Muscle layer of colon (tissue), 2 donors: ENCODE measurements at regions not wholly inside any gene's neighbourhood (a gene's known extent, or its start where the extent isn't known, plus 50 kb on each side); places are given as distances from the start of the nearest gene placed in this dataset.

Source experiments
- H3K27ac ChIP-seq: one replicate; pipeline ENCODE4 v1.7.0; 2013; ENCODE audit warnings: low read depth, mild to moderate bottlenecking, low read length, moderate library complexity
- H3K27me3 ChIP-seq, 2 donors: one replicate each; pipeline ENCODE4 v1.7.0; 2013; ENCODE audit warnings: low read length in 2 of 2, mild to moderate bottlenecking in 2 of 2; ENCODE audit not compliant: insufficient read depth in 2 of 2, control insufficient read depth in 1 of 2
- H3K36me3 ChIP-seq: one replicate; pipeline ENCODE4 v1.7.0; 2013; ENCODE audit warnings: mild to moderate bottlenecking, low read length; ENCODE audit not compliant: insufficient read depth
- H3K4me1 ChIP-seq: one replicate; pipeline ENCODE4 v1.7.0; 2013; ENCODE audit warnings: mild to moderate bottlenecking, low read length; ENCODE audit not compliant: insufficient read depth
- H3K4me3 ChIP-seq, 2 donors: one replicate each; pipeline ENCODE4 v1.7.0; 2013; ENCODE audit warnings: low read length in 2 of 2, low read depth in 1 of 2, mild to moderate bottlenecking in 1 of 2, moderate library complexity in 1 of 2
- H3K9ac ChIP-seq: one replicate; pipeline ENCODE4 v1.7.0; 2013; ENCODE audit warnings: low read length
- H3K9me3 ChIP-seq: one replicate; pipeline ENCODE4 v1.7.0; 2013; ENCODE audit warnings: mild to moderate bottlenecking, low read length
- donor health status: abdominal sarcoma.
- donor health status: Adenocarcinoma of cecum.

DNA sequence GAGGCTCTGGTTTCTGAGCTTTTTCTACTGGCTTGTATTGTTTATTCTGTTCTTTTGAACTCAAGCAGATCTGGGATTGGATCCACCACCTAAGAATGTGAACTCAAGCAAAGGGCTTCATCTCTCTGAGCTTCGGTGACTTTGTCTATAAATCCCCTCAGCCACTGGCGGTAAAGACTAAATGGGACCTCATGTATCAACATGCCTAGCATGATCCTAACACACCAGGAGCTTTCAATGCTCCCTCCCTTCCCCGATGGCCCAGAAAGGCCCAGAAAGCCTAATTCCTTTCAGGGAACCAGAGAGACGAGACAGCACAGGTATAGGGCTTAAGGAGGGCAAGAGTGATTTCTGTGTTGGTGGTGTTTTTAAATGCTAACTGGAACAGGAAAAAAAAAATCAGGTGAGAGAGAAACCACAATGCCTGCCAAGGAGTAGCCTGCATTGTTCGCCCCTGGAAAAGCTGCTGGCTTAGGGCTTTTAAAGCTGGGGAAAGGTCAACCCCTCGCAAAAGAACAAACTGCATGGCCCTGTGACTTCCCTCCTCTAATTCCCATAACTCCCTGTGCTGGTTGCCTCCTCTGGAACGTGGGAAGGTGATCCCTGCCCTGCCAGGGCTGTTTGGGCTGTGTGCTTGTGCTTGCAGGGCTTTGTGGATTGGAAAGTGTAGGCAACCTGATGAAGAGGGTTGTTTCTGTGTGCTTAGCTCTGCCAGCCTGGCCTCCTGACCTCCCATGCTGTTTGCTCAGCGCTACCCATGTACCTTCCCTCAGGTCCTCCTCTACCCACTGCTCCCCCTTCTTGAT lies 147.0 kb downstream of the PLPP3 start:
- no peaks in the 10 kb centered on the region for H3K36me3 ChIP-seq
- H3K27me3 ChIP-seq = no peaks in the 10 kb centered on the region
- H3K9me3 ChIP-seq = no peaks in the 10 kb centered on the region
- H3K4me3 ChIP-seq = no peak overlapping the region
- no peaks in the 10 kb centered on the region for H3K4me1 ChIP-seq
- no peak overlapping the region for H3K9ac ChIP-seq
- no peak overlapping the region for H3K27ac ChIP-seq

GRCh38 chr1:56430141-56430839 lies 149.1 kb downstream of the PLPP3 start:
- H3K9me3 ChIP-seq = no peaks in the 10 kb centered on the region
- no peaks in the 10 kb centered on the region for H3K27me3 ChIP-seq
- no peaks in the 10 kb centered on the region for H3K36me3 ChIP-seq
- no peak overlapping the region for H3K9ac ChIP-seq
- H3K4me3 ChIP-seq = no peak overlapping the region
- H3K4me1 ChIP-seq = no peaks in the 10 kb centered on the region
- no peak overlapping the region for H3K27ac ChIP-seq

- Histone ChIP-seq H3K4me1 (no peaks in the 10 kb centered on the region), H3K27me3 (no peaks in the 10 kb centered on the region), H3K4me3 (no peak overlapping the region), H3K9me3 (no peaks in the 10 kb centered on the region), H3K27ac (no peak overlapping the region), H3K9ac (no peak overlapping the region), H3K36me3 (no peaks in the 10 kb centered on the region)
Measured at GRCh38 chr1:56429288-56429687, 150.1 kb downstream of the PLPP3 start.

- no peak overlapping the region for H3K27ac ChIP-seq
- H3K27me3 ChIP-seq = no peaks in the 10 kb centered on the region
- no peaks in the 10 kb centered on the region for H3K36me3 ChIP-seq
- H3K4me1 ChIP-seq = no peaks in the 10 kb centered on the region
- H3K9me3 ChIP-seq = no peaks in the 10 kb centered on the region
- no peak overlapping the region for H3K9ac ChIP-seq
- no peak overlapping the region for H3K4me3 ChIP-seq
Measured at GRCh38 chr1:56426587-56427381, 152.6 kb downstream of the PLPP3 start.

DNA sequence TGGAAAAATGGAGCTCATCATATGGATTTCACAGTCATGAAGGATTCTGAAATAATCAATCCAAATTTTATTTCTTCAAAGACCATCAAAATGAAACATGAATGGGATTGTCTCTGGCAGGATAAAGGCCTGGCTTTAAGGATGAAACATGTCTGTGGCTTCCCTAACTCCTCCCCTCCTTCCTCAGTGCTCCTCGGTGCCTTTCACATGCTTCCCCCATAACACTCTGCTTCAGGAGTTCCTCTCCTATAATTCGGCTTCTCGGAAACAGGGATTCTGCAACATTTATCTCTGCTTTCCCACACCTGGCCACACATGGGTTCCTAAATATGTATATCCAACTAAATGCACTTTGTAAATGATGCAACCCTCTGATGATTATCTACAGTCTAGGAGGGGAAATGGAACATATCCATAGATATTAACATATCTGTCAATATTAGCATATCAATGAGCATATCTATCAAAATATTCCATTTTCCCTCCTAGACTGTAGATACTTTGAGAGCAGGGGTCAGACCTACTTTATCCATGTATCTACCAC lies 153.8 kb downstream of the PLPP3 start:
- no peaks in the 10 kb centered on the region for H3K4me1 ChIP-seq
- H3K4me3 ChIP-seq = no peak overlapping the region
- H3K9me3 ChIP-seq = no peaks in the 10 kb centered on the region
- no peaks in the 10 kb centered on the region for H3K36me3 ChIP-seq
- H3K9ac ChIP-seq = no peak overlapping the region
- H3K27me3 ChIP-seq = no peaks in the 10 kb centered on the region
- no peak overlapping the region for H3K27ac ChIP-seq

- Histone ChIP-seq H3K9ac (no peak overlapping the region), H3K27me3 (no peaks in the 10 kb centered on the region), H3K27ac (no peak overlapping the region), H3K4me3 (no peak overlapping the region), H3K9me3 (no peaks in the 10 kb centered on the region), H3K4me1 (no peaks in the 10 kb centered on the region), H3K36me3 (no peaks in the 10 kb centered on the region)
Measured at GRCh38 chr1:56424744-56425493, 154.4 kb downstream of the PLPP3 start.

DNA sequence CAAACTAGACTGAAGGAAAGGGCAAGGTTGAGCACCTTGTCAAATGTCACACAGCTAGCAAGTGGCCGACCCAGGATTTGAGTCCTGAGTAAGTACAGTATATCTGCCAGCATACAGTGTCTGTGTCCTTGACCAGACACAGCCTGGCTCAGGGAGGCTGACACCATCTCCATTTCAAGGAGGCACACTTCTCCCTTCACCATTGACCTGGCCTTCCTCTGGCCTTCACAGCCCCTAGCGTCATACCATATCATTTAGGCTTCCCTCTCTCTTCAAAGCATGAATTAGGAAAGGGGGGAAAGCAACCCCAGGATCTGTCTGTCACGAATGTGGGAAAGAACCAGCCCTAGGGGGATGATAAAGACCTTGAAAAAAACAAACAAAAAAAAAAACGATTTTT lies 155.6 kb downstream of the PLPP3 start:
- no peaks in the 10 kb centered on the region for H3K9me3 ChIP-seq
- H3K27ac ChIP-seq = no peak overlapping the region
- peaks cover 3% of the 10 kb centered on the region for H3K4me1 ChIP-seq
- H3K4me3 ChIP-seq = no peak overlapping the region
- H3K36me3 ChIP-seq = no peaks in the 10 kb centered on the region
- no peak overlapping the region for H3K9ac ChIP-seq
- no peaks in the 10 kb centered on the region for H3K27me3 ChIP-seq

DNA sequence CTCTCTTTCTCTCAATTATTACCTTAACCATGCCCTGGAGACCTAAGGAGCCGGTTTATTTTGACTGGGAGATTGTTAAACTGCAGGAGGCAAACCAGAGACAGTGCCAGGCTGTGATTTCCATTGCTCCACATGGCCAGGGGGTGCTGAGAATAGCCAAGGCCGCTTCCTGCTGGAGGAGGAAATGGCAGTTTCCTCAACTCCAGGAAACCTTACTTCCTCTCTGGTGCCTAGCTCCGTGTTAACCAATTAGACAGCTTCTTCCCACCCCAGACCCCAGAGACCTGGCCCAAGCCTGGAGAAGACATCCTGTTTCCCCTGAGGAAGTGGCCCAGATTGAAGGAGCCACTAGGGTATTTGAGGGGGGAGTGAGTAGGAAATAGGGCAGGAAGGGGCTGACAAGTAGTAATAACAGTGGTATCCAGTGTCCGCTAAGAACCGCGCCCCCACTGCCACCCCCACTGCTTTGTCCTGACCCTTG lies 161.2 kb downstream of the PLPP3 start:
- H3K4me1 ChIP-seq = peaks cover 19% of the 10 kb centered on the region
- H3K4me3 ChIP-seq = no peak overlapping the region

DNA sequence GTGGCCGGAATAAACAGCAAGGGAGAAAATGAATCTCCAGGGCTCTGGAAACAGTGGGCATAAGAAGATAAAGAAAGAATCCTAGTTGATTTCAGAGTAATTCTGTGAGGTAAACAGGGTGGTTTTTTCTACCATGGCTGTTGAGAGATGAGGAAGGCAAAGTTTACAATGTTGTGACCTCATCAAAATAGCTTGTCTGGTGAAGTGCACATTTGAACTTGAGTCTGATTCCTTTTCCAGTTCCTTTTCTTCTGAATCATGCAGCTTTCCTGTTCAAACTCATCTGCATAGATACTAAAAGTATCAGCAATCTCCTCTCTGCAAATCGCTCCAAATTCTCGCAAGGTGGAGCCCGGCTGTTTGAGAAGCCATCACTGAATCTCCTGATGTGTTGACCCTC lies 161.7 kb downstream of the PLPP3 start:
- Histone ChIP-seq H3K27ac (no peak overlapping the region), H3K9me3 (no peaks in the 10 kb centered on the region), H3K27me3 (no peaks in the 10 kb centered on the region), H3K4me1 (peaks cover 19% of the 10 kb centered on the region), H3K4me3 (no peak overlapping the region), H3K9ac (no peak overlapping the region), H3K36me3 (no peaks in the 10 kb centered on the region)

More for the DNA sequence above, 161.2 kb downstream of the PLPP3 start:
- Histone ChIP-seq H3K27me3 (no peaks in the 10 kb centered on the region), H3K9me3 (no peaks in the 10 kb centered on the region), H3K9ac (no peak overlapping the region), H3K27ac (no peak overlapping the region), H3K36me3 (no peaks in the 10 kb centered on the region)

- Histone ChIP-seq H3K4me1 (peaks cover 19% of the 10 kb centered on the region), H3K27ac (no peak overlapping the region), H3K27me3 (no peaks in the 10 kb centered on the region), H3K9me3 (no peaks in the 10 kb centered on the region), H3K9ac (no peak overlapping the region), H3K4me3 (no peak overlapping the region), H3K36me3 (no peaks in the 10 kb centered on the region)
Measured at GRCh38 chr1:56416495-56416894, 162.9 kb downstream of the PLPP3 start.
